CD4-positive, alpha-beta T cell treated with Interleukin-6 at 100 ng/mL for 8 hours (primary cell): ENCODE measurements at regions not wholly inside any gene's neighbourhood (a gene's known extent, or its start where the extent isn't known, plus 50 kb on each side); places are given as distances from the start of the nearest gene placed in this dataset.
A peak's percentile ranks its signal among the peaks of the same experiment; 100 is the strongest.

Source experiments
- DNase-seq: peaks from one replicate; pipeline ENCODE4 v3.0.0-alpha.2; 2020; ENCODE audit warnings: mixed read lengths, low spot score

DNA sequence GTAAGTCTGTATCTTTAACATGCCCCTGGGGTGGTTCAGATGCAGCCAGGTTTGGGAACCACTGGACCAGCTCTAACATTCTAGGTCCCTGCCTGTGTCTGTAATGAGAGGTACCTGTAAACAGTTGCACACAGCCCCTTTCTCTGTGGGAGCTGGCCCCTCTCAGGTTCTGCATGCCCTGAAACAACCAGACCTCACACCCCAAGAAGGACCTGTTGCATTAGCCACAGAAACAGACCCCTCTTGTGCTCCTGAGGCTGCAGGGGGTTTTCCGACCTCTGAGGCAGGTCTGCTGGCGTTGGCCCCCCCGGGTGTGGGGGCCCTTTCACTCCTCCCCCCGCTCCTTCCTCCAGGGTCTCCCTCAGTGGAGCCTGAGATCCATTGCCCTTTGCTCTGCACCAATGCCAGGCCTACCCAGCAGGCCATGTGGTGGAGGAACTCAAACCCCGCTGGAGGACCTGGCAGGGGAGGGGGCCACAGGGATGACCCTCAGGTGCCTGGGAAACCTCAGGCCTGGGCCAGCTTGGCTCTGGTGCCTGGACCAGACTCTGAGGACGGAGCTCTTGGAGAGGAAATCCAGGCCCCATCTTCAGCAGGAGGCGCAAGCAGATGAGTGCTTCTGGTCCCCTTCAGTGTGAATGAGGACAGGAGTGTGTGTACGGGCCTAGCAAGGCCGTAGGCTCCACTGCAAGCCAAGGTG is 61.4 kb upstream of the PJA1 start:
- DNase-seq = no peak

DNA sequence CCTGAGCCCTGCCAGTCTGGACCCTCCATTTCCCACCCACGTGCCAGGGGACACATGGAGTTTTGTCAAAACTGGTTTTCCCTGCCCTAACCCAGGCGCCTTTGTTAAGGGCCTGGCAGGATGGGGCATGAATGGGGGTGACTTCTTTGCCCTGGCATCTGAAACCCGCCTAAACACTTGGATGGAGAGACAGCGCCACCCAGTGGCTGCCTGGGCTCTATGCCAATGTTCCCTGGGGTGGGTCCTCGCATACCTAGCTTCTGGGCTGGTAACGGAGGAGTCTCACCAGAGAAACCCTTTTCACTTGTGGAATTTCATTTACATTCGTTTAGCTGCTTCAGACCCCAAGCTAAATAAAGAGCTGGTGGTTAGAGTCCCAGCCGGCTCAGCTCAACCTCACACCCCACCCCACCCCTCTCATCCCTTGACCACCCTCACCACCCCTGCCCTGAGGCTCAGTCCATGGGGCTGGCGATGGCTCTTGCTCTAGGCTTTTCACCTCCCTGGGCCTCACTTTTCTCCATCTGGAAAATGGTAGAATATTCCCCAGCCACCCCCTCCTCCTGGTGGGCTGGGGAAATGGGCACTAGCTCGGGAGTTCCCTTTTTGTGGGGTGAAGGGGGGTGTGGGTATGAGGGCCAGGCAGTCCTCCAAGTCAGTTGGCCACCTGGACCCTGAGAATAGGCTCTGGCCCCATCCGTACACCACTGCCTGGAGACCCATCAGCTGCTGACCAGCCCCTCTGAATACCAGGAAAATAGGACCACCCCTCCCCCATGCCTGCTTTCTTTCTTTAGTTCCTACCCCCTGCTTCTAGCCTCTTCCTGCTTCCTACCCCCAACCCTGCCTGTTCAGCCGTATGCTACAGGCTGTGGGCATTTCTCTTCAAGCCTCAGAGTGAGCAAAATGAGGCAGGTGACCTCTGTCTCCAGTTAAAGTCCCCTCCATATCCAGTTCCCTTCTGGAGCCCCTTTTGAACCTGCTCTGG is 57.1 kb upstream of the PJA1 start:
- peak; percentile 62 for DNase-seq

DNA sequence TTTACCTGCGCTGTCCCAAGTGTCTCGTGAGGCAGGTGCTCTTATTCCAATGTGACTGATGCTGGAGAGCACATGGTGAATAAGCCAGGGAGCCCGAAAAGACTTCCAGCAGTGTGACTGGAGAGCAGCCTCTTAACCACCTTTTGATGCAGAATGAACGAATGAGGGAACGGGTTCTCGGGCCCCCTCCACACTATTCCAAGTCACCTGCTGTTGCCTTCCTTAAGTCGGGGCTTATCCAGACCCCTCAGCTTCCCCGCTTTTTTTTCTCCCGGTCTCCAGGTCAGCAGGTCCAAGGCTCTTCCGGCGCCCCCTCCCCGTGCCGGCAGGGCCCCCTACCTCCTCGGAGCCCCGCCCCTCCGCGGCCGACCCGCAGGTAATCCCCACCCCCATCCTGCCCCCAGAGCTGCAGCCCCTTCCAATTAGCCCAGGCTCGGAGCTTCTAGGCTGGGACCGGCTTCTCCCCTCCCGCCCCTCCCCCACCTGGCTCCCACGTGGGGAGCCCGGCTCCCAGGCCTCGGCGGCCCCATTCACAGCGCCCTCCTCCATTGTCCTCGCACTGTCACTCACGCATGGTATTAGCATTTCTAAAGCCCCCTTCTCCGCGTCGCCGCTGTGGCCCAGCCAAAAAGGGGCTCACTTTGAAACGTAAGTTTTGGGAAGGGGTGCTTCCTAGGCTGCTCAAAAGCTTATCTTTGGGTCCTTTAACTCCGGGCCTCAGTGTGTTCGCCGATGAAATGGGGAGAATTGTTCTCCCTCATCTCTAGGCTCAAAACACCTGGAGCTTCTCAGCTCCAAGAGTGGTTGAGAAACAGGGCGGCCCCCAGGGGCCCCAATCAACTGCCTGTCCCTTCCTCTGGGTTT is 56.2 kb upstream of the PJA1 start:
- DNase-seq = no peak

DNA sequence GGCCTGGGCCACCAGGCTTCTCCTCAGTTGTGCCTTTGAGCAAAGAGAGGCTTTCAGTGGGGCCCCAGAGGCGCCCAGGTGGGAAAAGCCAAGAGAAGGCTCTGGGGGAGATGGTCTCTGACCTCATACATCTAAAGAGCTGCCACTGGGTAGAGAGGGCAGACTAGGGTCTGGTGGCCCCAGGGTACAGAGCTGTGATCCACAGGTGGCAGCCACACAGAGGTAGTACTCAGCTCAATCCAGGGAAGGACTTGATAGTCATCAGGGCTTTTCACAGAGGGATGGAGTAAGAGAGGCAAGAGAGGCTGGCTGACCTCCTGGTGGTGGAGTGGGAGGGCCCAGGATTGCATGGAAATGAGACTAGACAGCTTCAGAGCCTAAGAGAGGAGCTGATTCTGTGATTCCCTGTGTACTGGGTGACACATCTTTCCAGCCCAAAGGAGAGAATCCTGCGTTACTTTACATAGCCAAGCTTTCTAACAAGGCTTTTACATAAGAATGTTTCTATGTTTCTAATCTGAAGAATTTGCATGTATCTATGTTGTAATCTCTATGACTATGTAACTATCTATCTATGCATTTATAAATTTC is 53.2 kb upstream of the PJA1 start:
- DNase-seq = no peak

DNA sequence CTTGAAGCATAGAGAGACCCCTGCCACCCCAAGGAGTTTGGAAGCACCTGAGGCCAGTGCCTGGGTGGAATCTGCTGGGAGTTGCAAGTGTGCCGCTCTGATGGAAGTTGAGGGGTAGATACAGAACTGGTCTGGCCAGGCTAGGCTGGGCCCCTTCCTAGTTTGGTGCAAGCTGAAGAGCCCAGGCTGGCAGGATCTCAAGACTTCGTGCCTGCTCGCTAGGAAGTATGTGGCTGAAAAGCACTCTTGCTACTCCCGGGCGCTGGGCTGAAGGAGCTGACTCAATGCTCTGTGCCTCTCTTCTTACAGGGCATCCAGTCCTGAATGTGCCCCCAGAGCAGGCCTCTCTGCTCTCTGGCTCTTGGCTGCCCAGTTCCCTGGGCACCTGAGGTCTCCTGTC is 51.7 kb upstream of the PJA1 start:
- DNase-seq = no peak

DNA sequence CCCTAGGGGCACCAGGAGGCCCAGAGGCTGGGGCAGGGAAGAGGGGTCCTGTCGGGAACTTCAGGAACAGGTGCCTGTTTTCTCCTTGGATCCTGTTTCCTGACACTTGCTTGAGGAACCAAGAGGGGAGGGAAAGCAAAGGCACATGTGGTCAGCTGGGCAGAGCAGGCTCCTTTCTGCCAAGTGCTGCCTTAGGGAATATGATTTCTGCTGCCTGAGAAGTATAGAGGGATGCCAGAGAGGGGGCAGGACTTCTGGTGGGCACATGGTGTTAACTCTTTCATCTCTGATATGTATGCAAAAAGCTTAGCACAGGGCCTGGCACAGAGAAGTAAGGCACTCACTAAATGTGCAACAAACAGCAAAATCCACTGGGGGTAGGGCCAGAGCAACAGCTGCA is 51.2 kb upstream of the PJA1 start:
- no peak for DNase-seq

DNA sequence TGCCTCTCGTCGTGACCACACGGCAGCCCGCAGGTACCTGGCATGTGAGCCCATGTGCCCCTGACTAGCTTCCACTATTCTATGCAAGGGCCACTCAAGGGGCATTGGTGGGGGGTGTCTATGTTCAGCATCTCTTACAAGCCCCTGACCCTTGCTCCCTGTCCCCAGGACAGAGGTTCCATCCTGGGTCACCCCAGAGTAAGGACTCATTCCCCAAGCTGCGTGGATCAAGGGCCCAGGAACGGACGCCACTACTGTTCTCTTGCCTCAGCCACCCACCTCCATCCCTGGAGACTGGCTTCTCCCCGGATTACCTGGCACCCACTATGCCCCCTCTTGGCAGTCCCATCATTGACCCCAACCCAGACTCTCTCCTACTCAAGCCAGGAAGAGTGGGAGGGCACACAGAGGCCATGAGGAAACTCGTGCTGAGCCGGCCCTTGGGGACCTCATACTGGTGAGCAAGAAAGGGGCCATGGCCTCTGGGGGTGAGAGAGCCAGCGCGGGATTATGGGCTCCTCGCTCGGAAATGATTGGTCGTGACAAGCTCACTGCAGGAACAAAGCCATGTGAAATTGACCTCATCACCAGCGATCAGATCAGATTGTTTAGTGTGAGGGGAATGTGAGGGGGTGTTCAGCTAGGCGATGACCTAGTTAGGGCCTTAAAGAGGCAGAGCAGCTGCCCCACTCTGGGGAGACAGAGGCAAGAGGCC is 50.1 kb upstream of the PJA1 start:
- DNase-seq = no peak
